ENCODE measurements at regions not wholly inside any gene's neighbourhood (a gene's known extent, or its start where the extent isn't known, plus 50 kb on each side); places are given as distances from the start of the nearest gene placed in this dataset.
"Not testable (repeated sequence)": the region's sequence is repeated elsewhere in the genome, so short reads cannot be mapped to it uniquely, and the experiment has no call there.

- in situ Hi-C loops (cut with HindIII; ENCODE audit: low sequenced_read_pairs), result no loop called here
Measured at GRCh38 chr10:23493711-23494110, 54.8 kb downstream of the OTUD1 start.

GRCh38 chr10:23496727-23497126, 57.9 kb downstream of the OTUD1 start:
- in situ Hi-C loops (cut with HindIII; ENCODE audit: low sequenced_read_pairs), result loop anchor here (5.0 kb wide), 1 partner anchor 49 kb away; no protein-coding TSS in a partner anchor

DNA sequence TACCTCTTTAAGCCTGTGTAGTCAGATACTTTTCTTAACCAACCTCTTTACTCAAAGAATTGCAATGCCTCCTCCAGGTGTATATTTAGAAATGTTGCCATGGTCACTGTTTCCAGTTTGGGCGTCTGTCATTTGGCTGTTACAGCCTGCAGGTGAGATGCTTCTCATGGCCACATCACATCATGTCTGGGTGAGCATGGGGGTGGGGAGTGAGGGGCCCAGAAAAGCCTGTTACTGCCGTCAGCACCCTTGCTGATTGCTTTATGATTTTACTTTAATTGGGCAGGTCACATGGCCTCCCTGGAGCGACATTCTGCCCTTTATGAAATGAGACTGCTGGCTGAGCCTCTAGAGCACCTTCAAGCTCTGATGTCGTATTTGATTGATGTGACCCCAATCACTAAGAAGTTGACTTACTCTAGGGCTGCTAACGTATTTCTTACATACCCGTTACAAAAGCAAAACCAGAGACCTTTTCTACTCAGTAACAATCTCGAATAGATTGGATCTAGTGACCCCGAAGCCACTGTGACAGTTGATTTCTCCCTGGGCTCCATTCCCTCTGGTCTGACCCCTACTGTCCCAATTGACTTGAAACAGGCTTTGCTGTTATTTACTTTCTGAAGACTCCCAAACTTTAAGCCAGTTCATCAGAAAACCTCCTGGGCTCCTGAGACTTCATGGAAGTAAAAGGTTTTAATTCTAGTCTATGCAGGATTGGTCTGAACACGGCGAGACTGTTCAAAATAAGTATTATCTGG, 60.7 kb downstream of the OTUD1 start:
- in situ Hi-C loops (cut with HindIII; ENCODE audit: low sequenced_read_pairs), result loop anchor here (5.0 kb wide), 1 partner anchor 52 kb away; no protein-coding TSS in a partner anchor

DNA sequence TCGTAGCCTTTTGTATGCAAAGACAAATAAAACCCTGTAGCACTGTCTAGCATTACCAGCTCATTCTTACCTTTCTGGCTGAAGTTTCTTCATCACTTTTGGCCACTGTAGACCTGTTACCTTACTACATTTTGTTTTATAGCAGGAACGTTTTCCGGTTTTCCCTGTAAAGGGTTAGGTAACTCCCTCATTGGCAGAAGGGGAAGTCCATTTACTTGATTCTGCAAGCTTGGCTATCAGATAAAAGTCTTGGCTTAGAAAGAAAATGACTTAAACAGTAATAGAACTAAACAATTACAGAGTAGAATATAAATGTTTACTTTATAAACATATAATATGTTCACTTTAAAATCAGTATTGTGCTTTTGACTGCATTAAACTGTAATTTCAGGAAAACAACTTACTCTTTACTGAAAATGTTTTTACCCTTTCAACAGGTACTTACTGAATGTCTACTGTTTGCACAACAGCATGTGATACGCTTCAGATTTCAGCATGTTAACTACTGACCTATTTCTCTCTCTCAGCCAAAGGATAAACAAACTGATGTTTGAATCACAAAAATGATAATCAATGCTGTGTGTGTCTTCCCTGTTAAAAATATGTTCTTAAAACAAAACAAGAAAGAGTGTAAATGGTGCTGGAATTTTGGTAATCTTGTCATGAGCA, 67.1 kb downstream of the OTUD1 start:
- in situ Hi-C loops (cut with HindIII; ENCODE audit: low sequenced_read_pairs), result no loop called here

- in situ Hi-C loops (cut with HindIII; ENCODE audit: low sequenced_read_pairs), result no loop called here
Measured at GRCh38 chr10:23512355-23513058, 73.6 kb downstream of the OTUD1 start.

- in situ Hi-C loops (cut with HindIII; ENCODE audit: low sequenced_read_pairs), result not testable (repeated sequence)
Measured at GRCh38 chr10:23513621-23514020, 74.7 kb downstream of the OTUD1 start.

DNA sequence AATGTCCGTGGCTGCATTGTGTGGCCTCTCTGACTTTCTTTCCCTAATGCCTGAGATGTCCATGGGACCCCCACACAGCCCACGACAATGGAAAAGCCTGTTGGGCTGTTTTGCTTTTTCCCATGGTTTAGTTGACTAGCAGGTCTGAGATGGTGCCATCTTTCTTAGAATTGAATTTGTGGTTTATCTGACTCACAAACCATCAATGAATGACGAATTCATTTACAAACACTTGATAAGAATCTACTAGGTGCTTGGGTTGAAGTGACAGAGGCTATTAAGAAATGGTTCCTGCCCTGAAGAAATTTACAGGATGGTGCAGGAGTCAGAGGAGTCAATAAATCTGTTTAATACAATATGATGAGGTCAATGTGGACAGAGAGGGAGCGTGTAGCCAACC, 75.4 kb downstream of the OTUD1 start:
- in situ Hi-C loops (cut with HindIII; ENCODE audit: low sequenced_read_pairs), result no loop called here

GRCh38 chr10:23516530-23516929, 77.7 kb downstream of the OTUD1 start:
- in situ Hi-C loops (cut with HindIII; ENCODE audit: low sequenced_read_pairs), result no loop called here

DNA sequence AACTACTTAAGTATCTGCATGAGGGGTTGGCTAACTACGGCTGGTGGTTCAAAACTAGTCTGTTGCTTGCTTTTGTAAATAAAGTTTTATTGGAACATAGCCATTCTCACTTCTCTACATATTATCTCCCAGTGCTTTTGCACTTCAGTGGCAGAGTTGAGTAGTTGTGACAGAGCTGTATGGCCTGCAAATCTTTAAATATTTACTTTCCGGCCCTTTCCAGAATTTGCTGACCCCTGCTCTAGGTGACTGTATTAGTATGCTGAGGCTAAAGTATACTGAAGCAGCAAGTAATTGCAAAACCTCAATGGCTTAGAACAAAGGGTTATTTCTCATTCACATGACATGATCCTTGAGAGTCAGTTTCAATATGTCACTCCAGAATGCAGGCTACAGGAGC, 78.3 kb downstream of the OTUD1 start:
- in situ Hi-C loops (cut with HindIII; ENCODE audit: low sequenced_read_pairs), result no loop called here

DNA sequence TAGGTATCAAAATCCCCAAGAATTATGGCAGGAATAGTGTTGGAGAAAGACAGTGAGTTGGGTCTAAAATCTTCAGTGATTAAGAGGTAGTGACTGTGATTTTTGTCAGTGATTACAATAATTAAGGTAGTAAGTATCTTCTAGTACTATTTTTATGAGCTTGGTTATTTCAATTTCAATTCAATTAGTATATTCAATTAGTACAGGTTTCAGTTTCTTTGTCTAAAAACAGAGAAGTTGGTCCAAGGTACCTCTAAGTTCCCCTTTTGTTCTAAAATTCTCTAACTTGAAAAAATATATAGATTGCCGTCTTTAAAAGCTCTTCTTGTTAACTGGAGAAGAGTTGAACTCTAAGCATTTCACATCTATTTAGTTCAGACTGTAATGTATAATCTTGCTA, 82.9 kb downstream of the OTUD1 start:
- in situ Hi-C loops (cut with HindIII; ENCODE audit: low sequenced_read_pairs), result no loop called here

DNA sequence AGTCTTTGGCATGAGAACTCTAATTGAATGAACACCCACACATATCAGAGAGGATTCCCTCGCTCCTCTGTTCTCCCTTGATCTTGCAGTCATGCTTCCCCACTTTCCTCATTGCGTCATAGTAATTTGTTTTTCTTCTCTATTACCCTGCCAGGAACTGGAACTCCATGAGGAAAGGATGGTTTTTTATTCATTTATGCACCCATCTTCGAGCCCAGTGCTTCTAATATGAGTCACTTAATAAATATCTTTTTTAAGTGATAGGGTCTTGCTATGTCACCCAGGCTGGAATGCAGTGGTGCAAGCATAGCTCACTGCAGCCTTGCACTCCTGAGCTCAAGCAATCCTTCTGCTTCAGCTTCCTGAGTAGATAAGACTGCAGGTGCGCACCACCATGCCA, 83.5 kb downstream of the OTUD1 start:
- in situ Hi-C loops (cut with HindIII; ENCODE audit: low sequenced_read_pairs), result no loop called here

DNA sequence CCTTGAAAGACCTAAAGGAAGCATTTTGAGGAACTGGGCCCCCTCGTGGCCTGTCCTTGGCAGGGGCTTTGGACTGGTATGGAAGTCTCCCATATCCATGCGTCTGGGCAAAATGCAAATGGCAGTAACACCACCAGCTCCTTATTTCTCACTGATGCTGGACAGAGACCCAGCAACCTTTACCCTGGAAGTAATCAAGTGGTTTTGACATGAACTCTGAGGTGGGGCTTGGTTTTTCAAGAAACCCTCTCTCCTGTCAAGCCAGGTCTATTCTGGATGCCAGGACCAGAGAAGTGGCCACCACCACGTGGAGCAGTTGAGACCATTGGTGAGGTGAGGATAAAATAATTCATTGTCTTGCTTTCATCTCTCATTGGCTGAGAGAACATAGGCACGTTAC, 84.4 kb downstream of the OTUD1 start:
- in situ Hi-C loops (cut with HindIII; ENCODE audit: low sequenced_read_pairs), result no loop called here

- in situ Hi-C loops (cut with HindIII; ENCODE audit: low sequenced_read_pairs), result no loop called here
Measured at GRCh38 chr10:23525406-23525805, 86.5 kb downstream of the OTUD1 start.

GRCh38 chr10:23528419-23528818, 89.5 kb downstream of the OTUD1 start:
- in situ Hi-C loops (cut with HindIII; ENCODE audit: low sequenced_read_pairs), result no loop called here

DNA sequence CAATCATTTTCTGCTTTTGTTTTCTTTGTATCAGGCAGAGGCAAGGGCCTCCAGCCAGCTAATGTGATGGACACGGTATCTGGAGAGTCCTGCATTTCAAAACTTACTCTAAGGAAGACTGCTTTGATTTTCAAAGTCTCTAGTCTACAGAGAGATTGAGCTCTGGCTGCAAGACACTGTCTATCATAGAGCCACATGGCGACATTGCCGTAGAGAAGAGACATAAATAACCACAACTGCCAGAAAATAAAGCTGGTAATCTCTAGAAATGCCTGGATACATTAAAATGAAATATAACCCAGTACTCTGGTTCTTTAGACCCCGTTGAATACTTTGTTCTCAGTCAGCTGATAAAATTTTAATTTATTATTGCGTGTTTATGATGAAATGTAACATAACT, 90.8 kb downstream of the OTUD1 start:
- in situ Hi-C loops (cut with HindIII; ENCODE audit: low sequenced_read_pairs), result no loop called here

DNA sequence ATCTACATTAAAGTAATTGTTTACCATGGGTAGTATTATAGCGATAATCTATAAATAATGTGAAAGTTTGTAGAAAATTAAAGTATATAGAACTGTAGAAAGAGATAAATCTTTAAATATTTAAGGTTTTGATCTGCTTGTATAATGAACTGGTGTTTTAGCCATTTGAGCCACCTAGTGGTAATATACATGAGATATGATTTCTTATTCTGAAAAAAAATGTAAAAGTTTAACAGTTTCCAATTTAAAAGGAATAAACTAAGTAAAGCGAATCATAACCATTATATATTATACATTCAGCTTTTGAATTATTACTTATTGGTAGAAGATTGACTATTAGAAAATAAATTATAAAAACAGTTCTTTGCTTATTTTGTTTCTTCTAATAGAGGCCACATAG, 91.2 kb downstream of the OTUD1 start:
- in situ Hi-C loops (cut with HindIII; ENCODE audit: low sequenced_read_pairs), result no loop called here

DNA sequence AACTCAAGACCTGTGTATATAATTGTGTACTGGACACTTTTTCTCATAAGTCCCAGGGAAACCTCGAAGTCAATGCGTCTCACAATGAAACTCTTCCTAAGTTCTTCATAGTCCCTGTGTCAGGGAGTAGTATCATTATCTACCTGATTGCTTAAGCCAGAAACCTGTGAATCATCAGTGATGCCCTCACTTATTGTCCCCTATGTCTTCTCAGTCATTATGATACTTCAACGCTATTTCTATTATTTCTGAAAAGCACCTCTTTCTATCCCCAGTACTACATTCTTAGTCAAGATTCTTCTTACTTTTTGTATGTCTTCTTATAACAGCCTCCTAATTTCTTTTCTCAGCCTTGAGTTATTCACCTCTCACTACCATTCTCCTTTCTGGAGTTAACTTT, 94.3 kb downstream of the OTUD1 start:
- in situ Hi-C loops (cut with HindIII; ENCODE audit: low sequenced_read_pairs), result no loop called here

GRCh38 chr10:23534326-23534725, 95.5 kb downstream of the OTUD1 start:
- in situ Hi-C loops (cut with HindIII; ENCODE audit: low sequenced_read_pairs), result no loop called here

- in situ Hi-C loops (cut with HindIII; ENCODE audit: low sequenced_read_pairs), result no loop called here
Measured at GRCh38 chr10:23534761-23535160, 95.9 kb downstream of the OTUD1 start.

GRCh38 chr10:23535381-23535780, 96.5 kb downstream of the OTUD1 start:
- in situ Hi-C loops (cut with HindIII; ENCODE audit: low sequenced_read_pairs), result no loop called here

DNA sequence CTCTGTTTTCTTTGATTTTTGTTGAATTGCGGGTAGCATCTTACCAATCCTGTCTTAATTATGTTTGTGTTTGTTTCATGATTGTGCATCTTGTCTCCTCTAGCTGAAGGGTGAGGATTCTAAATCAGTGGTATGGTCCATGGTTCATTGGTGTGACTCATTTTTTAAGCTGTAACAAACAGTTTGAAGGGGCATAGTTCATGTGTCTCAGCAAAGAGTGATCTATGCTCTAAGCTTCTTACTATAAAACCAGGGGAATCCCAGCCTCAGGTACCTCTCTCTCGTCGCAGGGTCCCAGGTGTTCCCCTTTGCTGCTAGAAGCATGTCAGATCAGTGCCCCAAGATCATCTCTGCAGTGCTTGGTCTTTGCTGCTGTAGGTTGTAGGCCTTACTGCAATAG, 100.1 kb downstream of the OTUD1 start:
- in situ Hi-C loops (cut with HindIII; ENCODE audit: low sequenced_read_pairs), result no loop called here

Measured in endothelial cell of hepatic sinusoid (primary cell).